GM12874 (cell line): ENCODE measurements at regions not wholly inside any gene's neighbourhood (a gene's known extent, or its start where the extent isn't known, plus 50 kb on each side); places are given as distances from the start of the nearest gene placed in this dataset.

Experiments used
- CTCF ChIP-seq: IDR thresholded peaks from 2 replicates; pipeline ENCODE4 v1.5.1; 2011; ENCODE audit warnings: low read depth, mild to moderate bottlenecking, control low read depth, low read length, moderate library complexity; ENCODE audit not compliant: insufficient read depth

GRCh38 chr11:92384358-92384757 lies 159.7 kb downstream of the FAT3 start:
- TF ChIP-seq CTCF = no peak

- no peak for TF ChIP-seq CTCF
These were observed 160.2 kb downstream of the FAT3 start for GRCh38 chr11:92384802-92385201.

GRCh38 chr11:92386577-92386976 lies 162.0 kb downstream of the FAT3 start:
- no peak for TF ChIP-seq CTCF

GRCh38 chr11:92387859-92388258 lies 163.2 kb downstream of the FAT3 start:
- no peak for TF ChIP-seq CTCF

- no peak for TF ChIP-seq CTCF
These were observed 163.8 kb downstream of the FAT3 start for GRCh38 chr11:92388380-92388779.

GRCh38 chr11:92390783-92391182 lies 166.2 kb downstream of the FAT3 start:
- TF ChIP-seq CTCF = no peak

- TF ChIP-seq CTCF = no peak
These were observed 166.7 kb downstream of the FAT3 start for GRCh38 chr11:92391364-92391763.

GRCh38 chr11:92391808-92392207 lies 167.2 kb downstream of the FAT3 start:
- TF ChIP-seq CTCF = no peak
